ENCODE measurements at regions not wholly inside any gene's neighbourhood (a gene's known extent, or its start where the extent isn't known, plus 50 kb on each side); places are given as distances from the start of the nearest gene placed in this dataset.

GRCh38 chr15:35723120-35723847 lies 177.3 kb upstream of the DPH6 start:
- peaks cover 4% of the 10 kb centered on the region; the same call in 1 of the 2 replicates for H3K4me1 ChIP-seq
- TF ChIP-seq, protein P1, sequence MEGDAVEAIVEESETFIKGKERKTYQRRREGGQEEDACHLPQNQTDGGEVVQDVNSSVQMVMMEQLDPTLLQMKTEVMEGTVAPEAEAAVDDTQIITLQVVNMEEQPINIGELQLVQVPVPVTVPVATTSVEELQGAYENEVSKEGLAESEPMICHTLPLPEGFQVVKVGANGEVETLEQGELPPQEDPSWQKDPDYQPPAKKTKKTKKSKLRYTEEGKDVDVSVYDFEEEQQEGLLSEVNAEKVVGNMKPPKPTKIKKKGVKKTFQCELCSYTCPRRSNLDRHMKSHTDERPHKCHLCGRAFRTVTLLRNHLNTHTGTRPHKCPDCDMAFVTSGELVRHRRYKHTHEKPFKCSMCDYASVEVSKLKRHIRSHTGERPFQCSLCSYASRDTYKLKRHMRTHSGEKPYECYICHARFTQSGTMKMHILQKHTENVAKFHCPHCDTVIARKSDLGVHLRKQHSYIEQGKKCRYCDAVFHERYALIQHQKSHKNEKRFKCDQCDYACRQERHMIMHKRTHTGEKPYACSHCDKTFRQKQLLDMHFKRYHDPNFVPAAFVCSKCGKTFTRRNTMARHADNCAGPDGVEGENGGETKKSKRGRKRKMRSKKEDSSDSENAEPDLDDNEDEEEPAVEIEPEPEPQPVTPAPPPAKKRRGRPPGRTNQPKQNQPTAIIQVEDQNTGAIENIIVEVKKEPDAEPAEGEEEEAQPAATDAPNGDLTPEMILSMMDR (IDR thresholded peaks at IDR 0.05; ENCODE audit: low read depth, low read length): no peak

GRCh38 chr15:35723852-35724251 lies 177.9 kb upstream of the DPH6 start:
- Histone ChIP-seq H3K4me1 (peaks cover 6% of the 10 kb centered on the region; the same call in 1 of the 2 replicates), H3K36me3 (no peaks in the 10 kb centered on the region), H3K4me3 (ENCODE audit: low read depth, low read length) (no peak overlapping the region), H3K9me3 (no peaks in the 10 kb centered on the region), H3K27me3 (no peaks in the 10 kb centered on the region)
- DNase-seq: no peak
- TF ChIP-seq, protein P1 (IDR thresholded peaks at IDR 0.05; ENCODE audit: low read depth, low read length): no peak

More at GRCh38 chr15:35723120-35723847, 177.3 kb upstream of the DPH6 start:
- Histone ChIP-seq H3K4me3 (ENCODE audit: low read depth, low read length) (no peak overlapping the region), H3K27me3 (no peaks in the 10 kb centered on the region), H3K9me3 (no peaks in the 10 kb centered on the region), H3K36me3 (no peaks in the 10 kb centered on the region)
- no peak for DNase-seq

DNA sequence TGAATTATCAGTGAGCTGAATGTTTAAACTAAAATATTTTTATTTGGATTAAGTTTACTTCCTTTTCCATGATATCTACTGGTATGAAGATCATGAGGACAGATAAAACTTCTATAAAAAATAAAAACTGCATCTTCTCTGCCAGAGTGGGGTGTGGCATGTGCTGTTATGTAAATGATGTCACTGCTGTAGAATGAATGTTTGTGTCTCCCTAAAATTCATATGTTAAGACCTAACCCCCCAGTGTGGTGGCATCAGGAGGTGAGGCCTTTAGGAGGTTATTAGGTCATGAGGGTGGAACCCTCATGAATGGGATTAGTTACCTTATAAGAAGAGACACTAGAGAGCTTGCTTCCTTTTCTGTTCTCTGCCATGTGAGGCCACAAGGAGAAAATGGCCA lies 178.7 kb upstream of the DPH6 start:
- no peak for DNase-seq
- TF ChIP-seq, protein P1 (IDR thresholded peaks at IDR 0.05; ENCODE audit: low read depth, low read length): no peak
- H3K27me3 ChIP-seq: no peaks in the 10 kb centered on the region
- peaks cover 6% of the 10 kb centered on the region; the same call in 1 of the 2 replicates for H3K4me1 ChIP-seq
- no peak overlapping the region for H3K4me3 ChIP-seq (ENCODE audit: low read depth, low read length)
- no peaks in the 10 kb centered on the region for H3K9me3 ChIP-seq
- no peaks in the 10 kb centered on the region for H3K36me3 ChIP-seq

DNA sequence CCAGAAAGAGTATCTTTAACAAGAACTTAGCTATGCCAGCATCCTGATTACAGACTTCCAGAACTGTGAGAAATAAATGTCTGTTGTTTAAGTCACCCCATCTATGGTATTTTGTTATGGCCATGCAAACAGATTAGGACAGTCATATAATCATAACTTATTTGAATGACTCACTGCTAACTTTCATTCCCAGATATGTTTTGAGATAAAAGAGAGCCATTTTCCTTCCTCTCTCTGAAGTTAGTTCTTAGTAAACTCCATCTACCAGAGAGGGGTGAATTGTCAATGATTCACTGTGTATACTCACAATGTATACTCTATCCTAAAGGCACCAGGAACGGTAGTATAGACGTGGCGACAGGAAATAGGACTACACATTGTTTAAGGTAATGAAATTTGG lies 179.4 kb upstream of the DPH6 start:
- Histone ChIP-seq H3K4me1 (peaks cover 6% of the 10 kb centered on the region; the same call in 1 of the 2 replicates), H3K4me3 (ENCODE audit: low read depth, low read length) (no peak overlapping the region), H3K36me3 (no peaks in the 10 kb centered on the region), H3K9me3 (no peaks in the 10 kb centered on the region), H3K27me3 (no peaks in the 10 kb centered on the region)
- DNase-seq: no peak
- TF ChIP-seq, protein P1 (IDR thresholded peaks at IDR 0.05; ENCODE audit: low read depth, low read length): no peak

DNA sequence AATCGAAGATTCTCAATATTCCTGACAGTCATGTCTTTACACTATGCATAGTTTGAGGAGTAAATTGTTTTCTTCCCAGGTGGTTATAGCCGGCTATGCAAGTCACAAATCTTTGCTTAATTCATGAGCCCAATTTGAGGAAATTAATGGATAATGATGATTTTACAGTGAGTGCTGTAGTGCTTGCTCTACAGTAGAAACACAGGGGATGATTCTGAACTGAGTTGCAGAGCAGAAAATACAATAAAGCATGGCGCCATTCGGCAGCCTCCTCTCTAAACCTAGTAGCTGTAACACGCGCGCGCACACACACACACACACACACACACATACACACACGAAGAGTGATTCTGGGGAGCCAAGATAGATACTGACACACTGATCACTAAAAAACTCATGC lies 181.7 kb upstream of the DPH6 start:
- no peaks in the 10 kb centered on the region for H3K27me3 ChIP-seq
- H3K4me3 ChIP-seq (ENCODE audit: low read depth, low read length): no peak overlapping the region
- no peaks in the 10 kb centered on the region for H3K9me3 ChIP-seq
- DNase-seq: no peak
- H3K4me1 ChIP-seq: peaks cover 6% of the 10 kb centered on the region; the same call in 1 of the 2 replicates
- no peaks in the 10 kb centered on the region for H3K36me3 ChIP-seq
- TF ChIP-seq, protein P1 (IDR thresholded peaks at IDR 0.05; ENCODE audit: low read depth, low read length): no peak

DNA sequence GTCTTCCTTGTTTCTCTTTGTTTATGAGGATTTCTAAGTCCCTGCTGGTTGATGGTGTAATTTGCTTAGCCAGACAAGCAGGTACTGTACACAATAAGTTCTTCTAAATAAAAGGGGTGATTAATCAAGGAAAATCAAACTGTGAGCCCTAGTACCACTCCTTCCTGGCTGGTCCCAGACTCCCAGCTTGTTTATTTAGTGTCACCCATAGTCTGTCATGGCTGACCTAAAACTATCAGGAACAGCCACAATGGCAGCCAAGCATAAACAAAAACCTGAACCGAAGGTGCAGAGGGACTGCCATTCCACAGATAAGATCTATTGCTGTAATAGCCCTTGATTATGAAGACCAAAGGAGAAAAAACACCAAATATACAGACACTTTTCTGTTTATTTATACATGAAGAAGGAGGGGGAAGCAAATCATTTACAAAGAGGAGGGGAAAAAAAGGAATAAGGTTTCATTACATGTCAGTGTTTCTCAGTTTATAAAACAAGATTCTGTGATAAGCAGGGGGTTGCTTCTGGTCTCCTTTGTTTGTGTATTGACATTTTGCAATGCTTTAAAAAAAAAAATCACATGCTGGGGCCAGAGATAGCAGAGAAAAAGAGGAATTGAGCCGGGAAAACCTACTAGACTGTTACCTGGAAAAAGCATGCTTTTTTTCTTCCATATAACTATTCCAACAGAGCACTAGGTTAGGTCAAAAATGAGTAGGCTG lies 182.4 kb upstream of the DPH6 start:
- no peaks in the 10 kb centered on the region for H3K36me3 ChIP-seq
- H3K4me3 ChIP-seq (ENCODE audit: low read depth, low read length): no peak overlapping the region
- no peak for DNase-seq

More for the DNA sequence above, 182.4 kb upstream of the DPH6 start:
- H3K9me3 ChIP-seq: no peaks in the 10 kb centered on the region
- TF ChIP-seq, protein P1 (IDR thresholded peaks at IDR 0.05; ENCODE audit: low read depth, low read length): no peak
- H3K4me1 ChIP-seq: peaks cover 6% of the 10 kb centered on the region; the same call in 1 of the 2 replicates
- no peaks in the 10 kb centered on the region for H3K27me3 ChIP-seq

Data from BE2C (cell line).